ENCODE measurements at regions not wholly inside any gene's neighbourhood (a gene's known extent, or its start where the extent isn't known, plus 50 kb on each side); places are given as distances from the start of the nearest gene placed in this dataset.

- Histone ChIP-seq H3K4me1 (ENCODE audit: control insufficient read depth, insufficient read depth, low read length) (no peaks in the 10 kb centered on the region), H3K4me3 (ENCODE audit: low read length) (no peak overlapping the region), H3K36me3 (ENCODE audit: control insufficient read depth, insufficient read depth, low read length, severe bottlenecking) (no peaks in the 10 kb centered on the region), H3K9me3 (ENCODE audit: control insufficient read depth, low read length) (no peaks in the 10 kb centered on the region), H3K9ac (ENCODE audit: low read length) (no peak overlapping the region), H3K27me3 (replicated peaks; ENCODE audit: control insufficient read depth, insufficient read depth, low read length) (peaks cover 72% of the 10 kb centered on the region)
- DNase-seq (ENCODE audit: low read depth): no peak
Observed at GRCh38 chr1:22236166-22236565, 93.3 kb upstream of the WNT4 start.

- Histone ChIP-seq H3K9ac (ENCODE audit: low read length) (no peak overlapping the region), H3K27me3 (replicated peaks; ENCODE audit: control insufficient read depth, insufficient read depth, low read length) (peaks cover 73% of the 10 kb centered on the region), H3K4me3 (ENCODE audit: low read length) (no peak overlapping the region), H3K36me3 (ENCODE audit: control insufficient read depth, insufficient read depth, low read length, severe bottlenecking) (no peaks in the 10 kb centered on the region), H3K4me1 (ENCODE audit: control insufficient read depth, insufficient read depth, low read length) (no peaks in the 10 kb centered on the region), H3K9me3 (ENCODE audit: control insufficient read depth, low read length) (no peaks in the 10 kb centered on the region)
- DNase-seq (ENCODE audit: low read depth): no peak
Observed at GRCh38 chr1:22236900-22237299, 94.0 kb upstream of the WNT4 start.

GRCh38 chr1:22237433-22238093, 94.7 kb upstream of the WNT4 start:
- peaks cover 72% of the 10 kb centered on the region for H3K27me3 ChIP-seq (replicated peaks; ENCODE audit: control insufficient read depth, insufficient read depth, low read length)
- no peak overlapping the region for H3K4me3 ChIP-seq (ENCODE audit: low read length)
- DNase-seq (ENCODE audit: low read depth): no peak
- no peak overlapping the region for H3K9ac ChIP-seq (ENCODE audit: low read length)
- no peaks in the 10 kb centered on the region for H3K4me1 ChIP-seq (ENCODE audit: control insufficient read depth, insufficient read depth, low read length)
- H3K36me3 ChIP-seq (ENCODE audit: control insufficient read depth, insufficient read depth, low read length, severe bottlenecking): no peaks in the 10 kb centered on the region
- no peaks in the 10 kb centered on the region for H3K9me3 ChIP-seq (ENCODE audit: control insufficient read depth, low read length)

- Histone ChIP-seq H3K9ac (ENCODE audit: low read length) (no peak overlapping the region), H3K27me3 (replicated peaks; ENCODE audit: control insufficient read depth, insufficient read depth, low read length) (peaks cover 63% of the 10 kb centered on the region), H3K9me3 (ENCODE audit: control insufficient read depth, low read length) (no peaks in the 10 kb centered on the region), H3K4me3 (ENCODE audit: low read length) (no peak overlapping the region), H3K4me1 (ENCODE audit: control insufficient read depth, insufficient read depth, low read length) (no peaks in the 10 kb centered on the region), H3K36me3 (ENCODE audit: control insufficient read depth, insufficient read depth, low read length, severe bottlenecking) (no peaks in the 10 kb centered on the region)
- no peak for DNase-seq (ENCODE audit: low read depth)
Observed at GRCh38 chr1:22238356-22239224, 95.7 kb upstream of the WNT4 start.

DNA sequence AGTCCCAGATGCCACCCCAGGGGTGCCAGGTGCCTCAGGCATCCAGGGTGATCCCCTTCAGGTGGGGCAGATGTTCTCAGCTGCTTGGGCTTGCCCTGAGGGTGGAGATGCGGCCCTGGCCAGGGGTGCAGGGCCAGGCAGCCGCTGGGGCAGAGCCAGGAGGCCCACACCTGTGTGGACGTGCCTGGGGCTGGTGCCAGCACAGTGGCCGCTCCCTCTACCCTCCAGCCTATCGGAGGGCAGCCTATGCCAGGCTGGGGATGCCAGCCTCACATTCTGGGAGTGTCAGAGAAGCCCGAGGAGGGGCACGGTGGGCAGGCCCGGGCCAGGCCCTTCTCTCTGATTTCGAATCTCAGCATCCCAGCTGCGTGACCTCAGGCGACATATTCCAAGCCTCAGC, 96.5 kb upstream of the WNT4 start:
- Histone ChIP-seq H3K4me1 (ENCODE audit: control insufficient read depth, insufficient read depth, low read length) (no peaks in the 10 kb centered on the region), H3K36me3 (ENCODE audit: control insufficient read depth, insufficient read depth, low read length, severe bottlenecking) (no peaks in the 10 kb centered on the region), H3K27me3 (replicated peaks; ENCODE audit: control insufficient read depth, insufficient read depth, low read length) (peaks cover 65% of the 10 kb centered on the region), H3K9ac (ENCODE audit: low read length) (no peak overlapping the region), H3K4me3 (ENCODE audit: low read length) (no peak overlapping the region), H3K9me3 (ENCODE audit: control insufficient read depth, low read length) (no peaks in the 10 kb centered on the region)
- no peak for DNase-seq (ENCODE audit: low read depth)

- Histone ChIP-seq H3K27me3 (replicated peaks; ENCODE audit: control insufficient read depth, insufficient read depth, low read length) (peaks cover 57% of the 10 kb centered on the region), H3K9me3 (ENCODE audit: control insufficient read depth, low read length) (no peaks in the 10 kb centered on the region), H3K4me3 (ENCODE audit: low read length) (no peak overlapping the region), H3K36me3 (ENCODE audit: control insufficient read depth, insufficient read depth, low read length, severe bottlenecking) (no peaks in the 10 kb centered on the region), H3K4me1 (ENCODE audit: control insufficient read depth, insufficient read depth, low read length) (no peaks in the 10 kb centered on the region), H3K9ac (ENCODE audit: low read length) (no peak overlapping the region)
- no peak for DNase-seq (ENCODE audit: low read depth)
Observed at GRCh38 chr1:22241250-22241649, 98.4 kb upstream of the WNT4 start.

DNA sequence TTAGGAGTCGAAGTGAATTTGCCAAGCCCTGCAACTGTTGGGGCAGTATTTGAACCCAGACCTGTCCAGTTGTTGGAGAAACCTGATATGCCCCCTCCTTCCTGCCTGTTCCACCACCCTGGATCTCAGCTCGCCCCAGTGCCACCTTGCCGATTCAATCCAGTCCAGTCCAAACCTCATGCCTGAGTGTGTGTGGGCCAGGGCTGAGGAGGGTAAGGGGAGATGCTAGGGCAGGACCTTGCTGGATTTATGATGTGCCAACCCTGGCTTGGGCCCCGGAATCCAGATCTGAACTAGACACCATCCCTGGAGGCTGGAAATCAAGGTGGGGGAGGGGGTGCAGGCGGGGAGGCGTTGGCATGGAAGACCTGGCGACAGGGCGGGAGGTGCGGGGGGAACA, 98.9 kb upstream of the WNT4 start:
- Histone ChIP-seq H3K9ac (ENCODE audit: low read length) (no peak overlapping the region), H3K4me3 (ENCODE audit: low read length) (no peak overlapping the region), H3K27me3 (replicated peaks; ENCODE audit: control insufficient read depth, insufficient read depth, low read length) (peaks cover 54% of the 10 kb centered on the region), H3K4me1 (ENCODE audit: control insufficient read depth, insufficient read depth, low read length) (no peaks in the 10 kb centered on the region), H3K9me3 (ENCODE audit: control insufficient read depth, low read length) (no peaks in the 10 kb centered on the region), H3K36me3 (ENCODE audit: control insufficient read depth, insufficient read depth, low read length, severe bottlenecking) (no peaks in the 10 kb centered on the region)
- DNase-seq (ENCODE audit: low read depth): no peak

DNA sequence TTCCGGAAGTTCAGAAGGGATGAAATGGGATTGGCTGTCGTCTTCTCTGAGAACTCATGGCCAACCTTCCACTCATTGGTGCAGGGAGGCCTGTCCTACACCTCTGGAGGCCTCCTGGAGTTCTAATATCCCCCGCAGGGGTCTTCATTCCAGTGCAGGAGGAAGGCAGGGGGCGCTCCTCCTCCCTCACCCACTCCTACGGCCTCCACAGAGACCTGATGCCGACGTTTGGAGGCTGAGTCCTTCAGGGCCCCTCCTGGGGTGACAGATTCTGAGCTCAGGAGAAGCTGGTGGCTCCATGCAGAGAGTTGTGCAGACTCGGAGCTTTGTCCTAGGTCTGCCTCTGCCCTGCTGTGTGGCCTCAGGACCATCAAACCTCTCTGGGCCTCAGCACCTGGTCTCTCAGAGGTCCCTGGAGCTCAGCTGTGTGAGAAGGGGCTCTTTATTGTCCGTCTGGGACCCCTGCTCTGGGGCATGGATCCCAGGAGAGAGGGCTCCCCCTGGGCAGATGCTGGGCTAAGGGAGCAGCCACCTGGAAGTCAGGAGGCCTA, 102.3 kb upstream of the WNT4 start:
- H3K27me3 ChIP-seq (replicated peaks; ENCODE audit: control insufficient read depth, insufficient read depth, low read length): peaks cover 63% of the 10 kb centered on the region
- no peaks in the 10 kb centered on the region for H3K36me3 ChIP-seq (ENCODE audit: control insufficient read depth, insufficient read depth, low read length, severe bottlenecking)
- no peak for DNase-seq (ENCODE audit: low read depth)
- H3K9ac ChIP-seq (ENCODE audit: low read length): no peak overlapping the region
- H3K9me3 ChIP-seq (ENCODE audit: control insufficient read depth, low read length): no peaks in the 10 kb centered on the region
- no peak overlapping the region for H3K4me3 ChIP-seq (ENCODE audit: low read length)
- H3K4me1 ChIP-seq (ENCODE audit: control insufficient read depth, insufficient read depth, low read length): no peaks in the 10 kb centered on the region

- H3K4me1 ChIP-seq (ENCODE audit: control insufficient read depth, insufficient read depth, low read length): no peaks in the 10 kb centered on the region
- H3K27me3 ChIP-seq (replicated peaks; ENCODE audit: control insufficient read depth, insufficient read depth, low read length): peaks cover 61% of the 10 kb centered on the region
- H3K9ac ChIP-seq (ENCODE audit: low read length): no peak overlapping the region
- H3K36me3 ChIP-seq (ENCODE audit: control insufficient read depth, insufficient read depth, low read length, severe bottlenecking): no peaks in the 10 kb centered on the region
- H3K9me3 ChIP-seq (ENCODE audit: control insufficient read depth, low read length): no peaks in the 10 kb centered on the region
- no peak overlapping the region for H3K4me3 ChIP-seq (ENCODE audit: low read length)
- no peak for DNase-seq (ENCODE audit: low read depth)
Observed at GRCh38 chr1:22245726-22246125, 102.8 kb upstream of the WNT4 start.

GRCh38 chr1:22246755-22247480, 104.0 kb upstream of the WNT4 start:
- Histone ChIP-seq H3K9me3 (ENCODE audit: control insufficient read depth, low read length) (no peaks in the 10 kb centered on the region), H3K4me3 (ENCODE audit: low read length) (no peak overlapping the region), H3K36me3 (ENCODE audit: control insufficient read depth, insufficient read depth, low read length, severe bottlenecking) (no peaks in the 10 kb centered on the region), H3K4me1 (ENCODE audit: control insufficient read depth, insufficient read depth, low read length) (no peaks in the 10 kb centered on the region), H3K9ac (ENCODE audit: low read length) (no peak overlapping the region), H3K27me3 (replicated peaks; ENCODE audit: control insufficient read depth, insufficient read depth, low read length) (peaks cover 49% of the 10 kb centered on the region)
- no peak for DNase-seq (ENCODE audit: low read depth)

Data from adipocyte (in vitro differentiated cells).